Thymus (tissue), 11 donors: ENCODE measurements at regions not wholly inside any gene's neighbourhood (a gene's known extent, or its start where the extent isn't known, plus 50 kb on each side); places are given as distances from the start of the nearest gene placed in this dataset.
A peak's percentile ranks its signal among the peaks of the same experiment; 100 is the strongest.
"Not testable (repeated sequence)": the region's sequence is repeated elsewhere in the genome, so short reads cannot be mapped to it uniquely, and the experiment has no call there.

Experiments
- DNase-seq, 9 donors: peaks; one replicate each; pipeline ENCODE4 v3.0.0-alpha.2; 2013; ENCODE audit warnings: low spot score in 9 of 9, low read depth in 6 of 9, missing footprints in 1 of 9
- H3K27ac ChIP-seq, 2 donors: one replicate each; pipeline ENCODE4 v1.5.1; 2013; ENCODE audit warnings: control low read depth in 1 of 2, low read depth in 1 of 2, low read length in 1 of 2, mild to moderate bottlenecking in 1 of 2, moderate library complexity in 1 of 2
- H3K27me3 ChIP-seq, 2 donors: one replicate each; pipeline ENCODE4 v1.5.1; 2013; ENCODE audit warnings: low read length in 1 of 2; ENCODE audit not compliant: control insufficient read depth in 2 of 2, insufficient read depth in 1 of 2
- H3K36me3 ChIP-seq, 2 donors: one replicate each; pipeline ENCODE4 v1.5.1; 2013; ENCODE audit warnings: low read length in 1 of 2, mild to moderate bottlenecking in 1 of 2, moderate library complexity in 1 of 2; ENCODE audit not compliant: control insufficient read depth in 2 of 2, insufficient read depth in 2 of 2
- H3K4me1 ChIP-seq, 2 donors: one replicate each; pipeline ENCODE4 v1.5.1; 2013; ENCODE audit warnings: low read length in 2 of 2; ENCODE audit not compliant: control insufficient read depth in 2 of 2, insufficient read depth in 2 of 2
- H3K4me3 ChIP-seq, 2 donors: one replicate each; pipeline ENCODE4 v1.5.1; 2013; ENCODE audit warnings: low read length in 2 of 2, control low read depth in 1 of 2, mild to moderate bottlenecking in 1 of 2
- H3K9me3 ChIP-seq, 2 donors: one replicate each; pipeline ENCODE4 v1.5.1; 2013; ENCODE audit warnings: low read length in 1 of 2, mild to moderate bottlenecking in 1 of 2; ENCODE audit not compliant: control insufficient read depth in 2 of 2, insufficient read depth in 1 of 2
- WGBS: extraction: QIAGEN DNeasy Blood & Tissue Kit; methylation state at CpG from one replicate; pipeline ENCODE4 v1.1.7; 2013; 5-methylcytosine and 5-hydroxymethylcytosine counted together
- donor health status: healthy.

- 82% methylated on average over 4 of the region's 4 CpGs for WGBS
- Histone ChIP-seq H3K9me3 (peaks cover 0 to 3% of the 10 kb centered on the region in 2 donors), H3K27me3 (no peaks in the 10 kb centered on the region), H3K36me3 (no peaks in the 10 kb centered on the region), H3K4me1 (no peaks in the 10 kb centered on the region), H3K4me3 (no peak overlapping the region), H3K27ac (no peak overlapping the region)
- DNase-seq = peak in 1 of 9 donors; percentile 1
Measured at GRCh38 chr4:33477715-33478114, 2757.5 kb downstream of the PCDH7 start.

DNA sequence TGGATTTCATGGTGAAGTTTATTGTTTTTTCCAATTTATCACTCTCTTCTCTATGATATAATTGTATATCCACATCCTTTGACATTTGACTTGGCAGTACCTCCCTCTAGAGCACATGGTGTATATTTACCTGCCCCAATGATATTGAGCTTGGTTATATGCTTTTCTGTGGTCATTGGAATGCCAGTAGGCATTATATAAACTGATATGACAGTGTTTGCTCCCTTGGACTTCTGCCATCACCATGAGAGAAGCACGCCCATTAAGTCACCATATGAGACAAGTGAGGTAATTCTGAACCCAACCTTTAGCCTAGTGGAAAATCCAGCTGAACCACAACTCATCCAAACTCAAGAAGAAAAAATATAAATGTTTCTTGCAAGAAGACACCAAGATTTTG is 2761.5 kb downstream of the ARAP2 start:
- Histone ChIP-seq H3K4me1 (no peaks in the 10 kb centered on the region), H3K9me3 (peaks cover 0 to 3% of the 10 kb centered on the region in 2 donors), H3K27ac (no peak overlapping the region), H3K27me3 (no peaks in the 10 kb centered on the region), H3K36me3 (no peaks in the 10 kb centered on the region), H3K4me3 (no peak overlapping the region)
- DNase-seq = no peak
- WGBS = 86% methylated on average over 1 of the region's 1 CpG

DNA sequence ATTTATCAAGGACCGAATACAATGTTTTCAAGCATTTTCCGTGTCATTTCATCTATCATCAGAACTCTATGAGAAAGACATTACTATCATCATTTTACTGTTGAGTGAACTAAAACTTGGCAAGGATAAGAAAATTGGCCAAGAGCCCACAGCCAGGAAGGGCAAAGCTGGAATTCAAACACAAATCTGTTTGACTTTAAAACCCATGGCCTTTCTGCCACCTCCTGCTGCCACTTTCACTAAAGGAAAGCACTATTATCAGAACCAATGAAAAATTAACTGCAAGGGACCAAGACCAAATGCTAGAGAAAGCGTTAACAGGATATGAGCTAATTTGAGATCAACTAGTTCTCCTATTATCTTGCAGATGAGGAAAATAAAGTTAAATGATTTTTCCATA is 2759.2 kb downstream of the ARAP2 start:
- Histone ChIP-seq H3K9me3 (no peaks in the 10 kb centered on the region), H3K4me3 (no peak overlapping the region), H3K27ac (no peak overlapping the region), H3K4me1 (no peaks in the 10 kb centered on the region), H3K27me3 (no peaks in the 10 kb centered on the region), H3K36me3 (no peaks in the 10 kb centered on the region)
- WGBS = 88% methylated on average over 3 of the region's 3 CpGs
- DNase-seq = no peak

- no peaks in the 10 kb centered on the region for H3K4me1 ChIP-seq
- no peaks in the 10 kb centered on the region for H3K36me3 ChIP-seq
- H3K4me3 ChIP-seq = no peak overlapping the region
- no peak for DNase-seq
- H3K27me3 ChIP-seq = no peaks in the 10 kb centered on the region
- WGBS = 88% methylated on average over 2 of the region's 2 CpGs
- H3K27ac ChIP-seq = no peak overlapping the region
- no peaks in the 10 kb centered on the region for H3K9me3 ChIP-seq
Measured at GRCh38 chr4:33493231-33493630, 2751.1 kb downstream of the ARAP2 start.

GRCh38 chr4:33494150-33494549 is 2750.2 kb downstream of the ARAP2 start:
- 72% methylated on average over 2 of the region's 2 CpGs for WGBS
- H3K27ac ChIP-seq = no peak overlapping the region
- no peaks in the 10 kb centered on the region for H3K27me3 ChIP-seq
- H3K4me1 ChIP-seq = no peaks in the 10 kb centered on the region
- no peaks in the 10 kb centered on the region for H3K9me3 ChIP-seq
- no peak for DNase-seq
- H3K4me3 ChIP-seq = no peak overlapping the region
- H3K36me3 ChIP-seq = no peaks in the 10 kb centered on the region

- 95% methylated on average over 6 of the region's 6 CpGs for WGBS
- not testable (repeated sequence) for DNase-seq, H3K27me3 ChIP-seq, H3K4me1 ChIP-seq, H3K27ac ChIP-seq, H3K4me3 ChIP-seq, H3K36me3 ChIP-seq, H3K9me3 ChIP-seq
Measured at GRCh38 chr4:33501587-33501986, 2742.7 kb downstream of the ARAP2 start.

DNA sequence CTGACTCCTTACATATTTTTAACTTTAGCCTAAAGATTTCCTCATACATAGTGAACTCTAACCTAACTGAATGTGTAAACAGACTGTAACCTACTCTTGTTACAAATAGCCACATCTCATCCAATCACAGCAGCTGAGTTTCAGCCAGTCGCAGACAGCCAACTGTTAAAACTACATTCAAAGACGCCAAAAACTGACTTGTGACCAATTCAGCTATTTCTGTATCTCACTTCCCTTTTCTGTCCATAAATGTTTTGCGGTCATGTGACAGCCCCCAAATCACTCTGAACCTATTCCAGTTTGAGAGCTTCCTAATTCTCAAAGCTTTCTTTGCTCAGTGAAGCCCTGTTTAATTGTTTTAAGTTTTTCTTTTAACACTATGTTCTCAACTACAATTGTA is 2731.9 kb downstream of the ARAP2 start:
- 11% methylated on average over 3 of the region's 3 CpGs for WGBS
- no peak for DNase-seq
- no peaks in the 10 kb centered on the region for H3K4me1 ChIP-seq

DNA sequence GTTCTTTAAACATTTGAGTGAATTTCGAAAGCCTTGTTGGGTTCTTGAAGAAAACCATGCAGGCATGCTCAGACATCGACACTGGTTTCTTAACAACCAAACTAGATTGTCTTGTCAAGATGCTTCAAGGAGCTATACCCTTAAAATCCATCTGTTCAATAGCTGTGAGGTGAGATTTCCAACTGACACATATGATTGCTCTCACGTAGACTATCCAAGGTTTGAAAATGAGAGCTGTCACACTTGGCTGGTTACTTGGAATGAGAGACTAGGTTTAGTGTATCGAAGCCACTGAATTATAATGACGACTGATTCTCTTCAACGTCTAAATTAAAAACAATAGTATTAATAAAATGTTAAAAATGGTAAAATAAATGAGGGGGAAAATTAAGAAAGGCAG is 2725.5 kb downstream of the ARAP2 start:
- no peak for DNase-seq
- WGBS = 88% methylated on average over 6 of the region's 6 CpGs
- no peaks in the 10 kb centered on the region for H3K36me3 ChIP-seq
- H3K9me3 ChIP-seq = peaks cover 0 to 5% of the 10 kb centered on the region in 2 donors
- no peaks in the 10 kb centered on the region for H3K27me3 ChIP-seq
- no peak overlapping the region for H3K4me3 ChIP-seq
- H3K4me1 ChIP-seq = no peaks in the 10 kb centered on the region
- H3K27ac ChIP-seq = no peak overlapping the region

More for the DNA sequence above, 2731.9 kb downstream of the ARAP2 start:
- Histone ChIP-seq H3K9me3 (peaks cover 0 to 10% of the 10 kb centered on the region in 2 donors), H3K27me3 (no peaks in the 10 kb centered on the region), H3K36me3 (no peaks in the 10 kb centered on the region), H3K4me3 (no peak overlapping the region), H3K27ac (no peak overlapping the region)

DNA sequence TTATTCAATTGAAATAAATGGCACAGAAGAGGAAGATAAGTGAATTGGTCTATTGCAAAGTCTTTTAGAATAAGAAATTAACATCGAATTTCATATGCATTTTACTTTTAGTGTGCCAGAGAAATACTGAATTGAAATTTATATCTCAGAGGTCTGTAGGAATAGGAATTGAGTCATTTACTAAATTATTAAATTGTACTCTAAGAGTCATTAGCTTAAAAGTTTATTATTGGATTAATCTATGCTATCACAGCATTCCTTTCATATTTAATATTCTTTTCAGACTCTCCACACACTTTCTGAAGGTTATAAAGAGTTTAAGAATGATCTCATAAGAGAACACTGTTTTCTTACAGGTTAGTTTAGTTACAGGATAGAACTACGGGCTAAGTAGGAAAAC is 2711.5 kb downstream of the ARAP2 start:
- Histone ChIP-seq H3K27ac (no peak overlapping the region), H3K4me3 (no peak overlapping the region), H3K4me1 (no peaks in the 10 kb centered on the region), H3K27me3 (no peaks in the 10 kb centered on the region), H3K9me3 (no peaks in the 10 kb centered on the region), H3K36me3 (no peaks in the 10 kb centered on the region)
- DNase-seq = no peak
- WGBS = 92% methylated on average over 2 of the region's 2 CpGs

- no peak for DNase-seq
- Histone ChIP-seq H3K9me3 (no peaks in the 10 kb centered on the region), H3K4me1 (no peaks in the 10 kb centered on the region), H3K27ac (no peak overlapping the region), H3K36me3 (no peaks in the 10 kb centered on the region), H3K27me3 (no peaks in the 10 kb centered on the region), H3K4me3 (no peak overlapping the region)
- WGBS = 95% methylated on average over 4 of the region's 4 CpGs
Measured at GRCh38 chr4:33536898-33537297, 2707.4 kb downstream of the ARAP2 start.
